CD4-positive, alpha-beta T cell treated with Interleukin-1 beta for 1 hour (primary cell): ENCODE measurements at regions not wholly inside any gene's neighbourhood (a gene's known extent, or its start where the extent isn't known, plus 50 kb on each side); places are given as distances from the start of the nearest gene placed in this dataset.
"Not testable (repeated sequence)": the region's sequence is repeated elsewhere in the genome, so short reads cannot be mapped to it uniquely, and the experiment has no call there.

Experiments used
- DNase-seq, 2 donors: peaks; one replicate each; pipeline ENCODE4 v3.0.0-alpha.2; 2020 to 2022

- DNase-seq, result no peak
Measured at GRCh38 chr1:173257805-173258204, 50.7 kb upstream of the TNFSF4 start.

- DNase-seq, result no peak
Measured at GRCh38 chr1:173258479-173259264, 51.5 kb upstream of the TNFSF4 start.

GRCh38 chr1:173260329-173260728 is 53.2 kb upstream of the TNFSF4 start:
- not testable (repeated sequence) for DNase-seq

GRCh38 chr1:173266841-173267240 is 59.7 kb upstream of the TNFSF4 start:
- no peak for DNase-seq

GRCh38 chr1:173267453-173267945 is 60.4 kb upstream of the TNFSF4 start:
- DNase-seq, result no peak

- DNase-seq, result no peak
Measured at GRCh38 chr1:173268261-173268660, 61.1 kb upstream of the TNFSF4 start.

- no peak for DNase-seq
Measured at GRCh38 chr1:173268786-173269277, 61.7 kb upstream of the TNFSF4 start.

GRCh38 chr1:173269490-173270230 is 62.5 kb upstream of the TNFSF4 start:
- DNase-seq, result no peak

- no peak for DNase-seq
Measured at GRCh38 chr1:173270243-173270642, 63.1 kb upstream of the TNFSF4 start.

GRCh38 chr1:173271021-173271420 is 63.9 kb upstream of the TNFSF4 start:
- DNase-seq, result not testable (repeated sequence)

GRCh38 chr1:173275496-173275895 is 68.4 kb upstream of the TNFSF4 start:
- no peak for DNase-seq

GRCh38 chr1:173276922-173277800 is 70.0 kb upstream of the TNFSF4 start:
- no peak for DNase-seq

GRCh38 chr1:173280899-173281660 is 73.9 kb upstream of the TNFSF4 start:
- DNase-seq, result no peak

- DNase-seq, result no peak
Measured at GRCh38 chr1:173285048-173285447, 77.9 kb upstream of the TNFSF4 start.

GRCh38 chr1:173287785-173288184 is 80.7 kb upstream of the TNFSF4 start:
- DNase-seq, result no peak

GRCh38 chr1:173293756-173294155 is 86.6 kb upstream of the TNFSF4 start:
- no peak for DNase-seq

- no peak for DNase-seq
Measured at GRCh38 chr1:173294843-173295242, 87.7 kb upstream of the TNFSF4 start.

- no peak for DNase-seq
Measured at GRCh38 chr1:173295391-173295790, 88.3 kb upstream of the TNFSF4 start.

GRCh38 chr1:173295995-173296394 is 88.9 kb upstream of the TNFSF4 start:
- peak in 1 of 2 donors; percentile 0 for DNase-seq

- no peak for DNase-seq
Measured at GRCh38 chr1:173297798-173298391, 90.8 kb upstream of the TNFSF4 start.
